Activated naive CD8-positive, alpha-beta T cell treated with anti-CD3 and anti-CD28 coated beads for 36 hours (primary cell): ENCODE measurements at regions not wholly inside any gene's neighbourhood (a gene's known extent, or its start where the extent isn't known, plus 50 kb on each side); places are given as distances from the start of the nearest gene placed in this dataset.
"Not testable (repeated sequence)": the region's sequence is repeated elsewhere in the genome, so short reads cannot be mapped to it uniquely, and the experiment has no call there.

Source experiments
- DNase-seq: peaks from one replicate; pipeline ENCODE4 v3.0.0; 2021
- H3K27ac Mint-ChIP-seq: one replicate; pipeline ENCODE4 v1.8.0; 2022; ENCODE audit warnings: mild to moderate bottlenecking, moderate library complexity, mixed read lengths
- H3K27me3 Mint-ChIP-seq: one replicate; pipeline ENCODE4 v1.8.0; 2022; ENCODE audit warnings: mild to moderate bottlenecking, mixed read lengths
- H3K36me3 Mint-ChIP-seq: one replicate; pipeline ENCODE4 v1.8.0; 2021; ENCODE audit warnings: mild to moderate bottlenecking, mixed read lengths
- H3K4me1 Mint-ChIP-seq: one replicate; pipeline ENCODE4 v1.8.0; 2021; ENCODE audit warnings: mixed read lengths
- H3K4me3 Mint-ChIP-seq: one replicate; pipeline ENCODE4 v1.8.0; 2022; ENCODE audit warnings: mild to moderate bottlenecking, moderate library complexity, mixed read lengths
- H3K9me3 Mint-ChIP-seq: one replicate; pipeline ENCODE4 v1.8.0; 2022; ENCODE audit warnings: mixed read lengths

GRCh38 chr5:104071887-104072286, 509.3 kb upstream of the NUDT12 start:
- no peaks in the 10 kb centered on the region for H3K4me1 Mint-ChIP-seq
- H3K4me3 Mint-ChIP-seq = no peak overlapping the region
- peaks cover 6% of the 10 kb centered on the region for H3K9me3 Mint-ChIP-seq
- H3K27me3 Mint-ChIP-seq = no peaks in the 10 kb centered on the region
- no peak for DNase-seq
- no peaks in the 10 kb centered on the region for H3K36me3 Mint-ChIP-seq
- no peak overlapping the region for H3K27ac Mint-ChIP-seq

GRCh38 chr5:104062621-104063377, 500.2 kb upstream of the NUDT12 start:
- Mint-ChIP-seq H3K27ac (no peak overlapping the region), H3K4me1 (no peaks in the 10 kb centered on the region), H3K36me3 (no peaks in the 10 kb centered on the region), H3K4me3 (no peak overlapping the region), H3K27me3 (no peaks in the 10 kb centered on the region), H3K9me3 (peaks cover 2% of the 10 kb centered on the region)
- DNase-seq = no peak

GRCh38 chr5:104061707-104062106, 499.1 kb upstream of the NUDT12 start:
- H3K4me1 Mint-ChIP-seq = no peaks in the 10 kb centered on the region
- H3K36me3 Mint-ChIP-seq = no peaks in the 10 kb centered on the region
- H3K27me3 Mint-ChIP-seq = no peaks in the 10 kb centered on the region
- no peak overlapping the region for H3K4me3 Mint-ChIP-seq
- no peak for DNase-seq
- H3K27ac Mint-ChIP-seq = no peak overlapping the region
- peaks cover 2% of the 10 kb centered on the region for H3K9me3 Mint-ChIP-seq

GRCh38 chr5:104053353-104053649, 490.7 kb upstream of the NUDT12 start:
- no peaks in the 10 kb centered on the region for H3K36me3 Mint-ChIP-seq
- no peaks in the 10 kb centered on the region for H3K4me1 Mint-ChIP-seq
- H3K27ac Mint-ChIP-seq = no peak overlapping the region
- no peak for DNase-seq
- no peak overlapping the region for H3K4me3 Mint-ChIP-seq
- H3K9me3 Mint-ChIP-seq = peaks cover 4% of the 10 kb centered on the region
- H3K27me3 Mint-ChIP-seq = peaks cover 3% of the 10 kb centered on the region

GRCh38 chr5:104052558-104053352, 490.2 kb upstream of the NUDT12 start:
- Mint-ChIP-seq H3K27ac (no peak overlapping the region), H3K4me3 (no peak overlapping the region), H3K27me3 (peaks cover 3% of the 10 kb centered on the region), H3K4me1 (no peaks in the 10 kb centered on the region), H3K9me3 (peaks cover 6% of the 10 kb centered on the region), H3K36me3 (no peaks in the 10 kb centered on the region)
- DNase-seq = no peak

GRCh38 chr5:104050436-104050835, 487.8 kb upstream of the NUDT12 start:
- no peak overlapping the region for H3K27ac Mint-ChIP-seq
- H3K36me3 Mint-ChIP-seq = no peaks in the 10 kb centered on the region
- peaks cover 3% of the 10 kb centered on the region for H3K27me3 Mint-ChIP-seq
- peaks cover 6% of the 10 kb centered on the region for H3K9me3 Mint-ChIP-seq
- H3K4me1 Mint-ChIP-seq = no peaks in the 10 kb centered on the region
- DNase-seq = no peak
- no peak overlapping the region for H3K4me3 Mint-ChIP-seq

- Mint-ChIP-seq H3K27ac (no peak overlapping the region), H3K36me3 (no peaks in the 10 kb centered on the region), H3K27me3 (peaks cover 3% of the 10 kb centered on the region), H3K9me3 (peaks cover 6% of the 10 kb centered on the region), H3K4me3 (no peak overlapping the region), H3K4me1 (no peaks in the 10 kb centered on the region)
- DNase-seq = no peak
Measured at GRCh38 chr5:104049752-104050151, 487.2 kb upstream of the NUDT12 start.

GRCh38 chr5:104048231-104048630, 485.6 kb upstream of the NUDT12 start:
- DNase-seq = no peak
- Mint-ChIP-seq H3K4me3 (no peak overlapping the region), H3K4me1 (no peaks in the 10 kb centered on the region), H3K27me3 (peaks cover 3% of the 10 kb centered on the region), H3K36me3 (no peaks in the 10 kb centered on the region), H3K9me3 (peaks cover 6% of the 10 kb centered on the region), H3K27ac (no peak overlapping the region)

- Mint-ChIP-seq H3K27ac (no peak overlapping the region), H3K36me3 (no peaks in the 10 kb centered on the region), H3K4me3 (no peak overlapping the region), H3K4me1 (no peaks in the 10 kb centered on the region), H3K9me3 (peaks cover 7% of the 10 kb centered on the region), H3K27me3 (peaks cover 3% of the 10 kb centered on the region)
- DNase-seq = no peak
Measured at GRCh38 chr5:104045987-104046386, 483.4 kb upstream of the NUDT12 start.

GRCh38 chr5:104039871-104040270, 477.3 kb upstream of the NUDT12 start:
- not testable (repeated sequence) for H3K4me1 Mint-ChIP-seq, DNase-seq, H3K27ac Mint-ChIP-seq, H3K9me3 Mint-ChIP-seq, H3K27me3 Mint-ChIP-seq, H3K4me3 Mint-ChIP-seq, H3K36me3 Mint-ChIP-seq

- not testable (repeated sequence) for H3K27me3 Mint-ChIP-seq, H3K36me3 Mint-ChIP-seq, H3K27ac Mint-ChIP-seq, H3K4me3 Mint-ChIP-seq, H3K4me1 Mint-ChIP-seq, H3K9me3 Mint-ChIP-seq, DNase-seq
Measured at GRCh38 chr5:104037136-104037535, 474.5 kb upstream of the NUDT12 start.

- H3K27ac Mint-ChIP-seq, H3K4me1 Mint-ChIP-seq, H3K4me3 Mint-ChIP-seq, H3K27me3 Mint-ChIP-seq, H3K9me3 Mint-ChIP-seq, H3K36me3 Mint-ChIP-seq, DNase-seq: not testable (repeated sequence)
Measured at GRCh38 chr5:104033186-104033585, 470.6 kb upstream of the NUDT12 start.

GRCh38 chr5:104024538-104024937, 461.9 kb upstream of the NUDT12 start:
- DNase-seq = no peak
- no peak overlapping the region for H3K4me3 Mint-ChIP-seq
- H3K27me3 Mint-ChIP-seq = no peaks in the 10 kb centered on the region
- no peaks in the 10 kb centered on the region for H3K36me3 Mint-ChIP-seq
- no peaks in the 10 kb centered on the region for H3K4me1 Mint-ChIP-seq
- H3K27ac Mint-ChIP-seq = no peak overlapping the region
- H3K9me3 Mint-ChIP-seq = peaks cover 8% of the 10 kb centered on the region

GRCh38 chr5:104023739-104024138, 461.1 kb upstream of the NUDT12 start:
- Mint-ChIP-seq H3K27ac (no peak overlapping the region), H3K36me3 (no peaks in the 10 kb centered on the region), H3K4me3 (no peak overlapping the region)

GRCh38 chr5:104019956-104020355, 457.4 kb upstream of the NUDT12 start:
- Mint-ChIP-seq H3K9me3 (peaks cover 12% of the 10 kb centered on the region), H3K36me3 (no peaks in the 10 kb centered on the region), H3K27me3 (no peaks in the 10 kb centered on the region), H3K4me1 (no peaks in the 10 kb centered on the region), H3K4me3 (no peak overlapping the region), H3K27ac (no peak overlapping the region)
- DNase-seq = no peak

More at GRCh38 chr5:104023739-104024138, 461.1 kb upstream of the NUDT12 start:
- Mint-ChIP-seq H3K4me1 (no peaks in the 10 kb centered on the region), H3K9me3 (peaks cover 11% of the 10 kb centered on the region), H3K27me3 (no peaks in the 10 kb centered on the region)
- no peak for DNase-seq

GRCh38 chr5:104018299-104018698, 455.7 kb upstream of the NUDT12 start:
- DNase-seq = no peak
- H3K9me3 Mint-ChIP-seq = peaks cover 10% of the 10 kb centered on the region
- H3K4me1 Mint-ChIP-seq = no peaks in the 10 kb centered on the region
- no peaks in the 10 kb centered on the region for H3K36me3 Mint-ChIP-seq
- H3K27ac Mint-ChIP-seq = no peak overlapping the region
- H3K4me3 Mint-ChIP-seq = no peak overlapping the region
- H3K27me3 Mint-ChIP-seq = no peaks in the 10 kb centered on the region
